ENCODE measurements at regions not wholly inside any gene's neighbourhood (a gene's known extent, or its start where the extent isn't known, plus 50 kb on each side); places are given as distances from the start of the nearest gene placed in this dataset.

GRCh38 chr22:49188091-49188490 is 639.6 kb downstream of the BRD1 start:
- H3K4me1 ChIP-seq: no peaks in the 10 kb centered on the region
- H3K27ac ChIP-seq: no peak overlapping the region
- H3K4me3 ChIP-seq: no peak overlapping the region
- WGBS, 2 donors: 41 to 54% methylated on average over 8 of the region's 8 CpGs
- DNase-seq: no peak
- no peaks in the 10 kb centered on the region for H3K36me3 ChIP-seq
- no peaks in the 10 kb centered on the region for H3K9me3 ChIP-seq
- intact Hi-C loops (cut with DNase I): no loop called here
- peaks cover 0 to 34% (median 0%) of the 10 kb centered on the region in 4 donors for H3K27me3 ChIP-seq
- TF ChIP-seq CTCF (IDR thresholded peaks at IDR 0.05) (no peak), POLR2A (IDR thresholded peaks at IDR 0.05) (no peak)

- H3K4me3 ChIP-seq: no peak overlapping the region
- H3K27ac ChIP-seq: no peak overlapping the region
- H3K9me3 ChIP-seq: no peaks in the 10 kb centered on the region
- no peak for DNase-seq
- TF ChIP-seq POLR2A (IDR thresholded peaks at IDR 0.05): no peak
- no peak for TF ChIP-seq CTCF (IDR thresholded peaks at IDR 0.05)
- no peaks in the 10 kb centered on the region for H3K36me3 ChIP-seq
- 72 to 92% methylated on average over 5 of the region's 12 CpGs for whole genome bisulfite sequencing, 2 donors
- H3K27me3 ChIP-seq: peaks cover 0 to 29% (median 0%) of the 10 kb centered on the region in 4 donors
- H3K4me1 ChIP-seq: no peaks in the 10 kb centered on the region
- intact Hi-C loops (cut with DNase I): no loop called here
These were observed 640.9 kb downstream of the BRD1 start for GRCh38 chr22:49186762-49187161.

- no peak for DNase-seq
- Histone ChIP-seq H3K27ac (no peak overlapping the region), H3K4me3 (no peak overlapping the region), H3K27me3 (peaks cover 0 to 25% (median 0%) of the 10 kb centered on the region in 4 donors), H3K9me3 (no peaks in the 10 kb centered on the region), H3K4me1 (no peaks in the 10 kb centered on the region), H3K36me3 (no peaks in the 10 kb centered on the region)
- WGBS, 2 donors: 100% methylated on average over 1 of the region's 1 CpG
- no peak for TF ChIP-seq CTCF (IDR thresholded peaks at IDR 0.05)
- no peak for TF ChIP-seq POLR2A (IDR thresholded peaks at IDR 0.05)
- intact Hi-C loops (cut with DNase I): no loop called here
These were observed 641.4 kb downstream of the BRD1 start for GRCh38 chr22:49186293-49186692.

- Histone ChIP-seq H3K36me3 (no peaks in the 10 kb centered on the region), H3K4me1 (no peaks in the 10 kb centered on the region), H3K4me3 (no peak overlapping the region), H3K27me3 (peaks cover 0 to 25% (median 0%) of the 10 kb centered on the region in 4 donors), H3K9me3 (no peaks in the 10 kb centered on the region), H3K27ac (no peak overlapping the region)
- TF ChIP-seq POLR2A (IDR thresholded peaks at IDR 0.05) (no peak), CTCF (IDR thresholded peaks at IDR 0.05) (no peak)
- 53 to 70% methylated on average over 4 of the region's 4 CpGs for WGBS, 2 donors
- intact Hi-C loops (cut with DNase I): no loop called here
- DNase-seq: no peak
These were observed 642.2 kb downstream of the BRD1 start for GRCh38 chr22:49185312-49185969.

- no peak overlapping the region for H3K4me3 ChIP-seq
- H3K4me1 ChIP-seq: no peaks in the 10 kb centered on the region
- H3K27me3 ChIP-seq: peaks cover 0 to 25% (median 0%) of the 10 kb centered on the region in 4 donors
- WGBS, 2 donors: 90 to 92% methylated on average over 2 to 12 of the region's 15 CpGs
- no peaks in the 10 kb centered on the region for H3K9me3 ChIP-seq
- H3K27ac ChIP-seq: no peak overlapping the region
- intact Hi-C loops (cut with DNase I): no loop called here
- no peak for DNase-seq
- no peak for TF ChIP-seq POLR2A (IDR thresholded peaks at IDR 0.05)
- no peak for TF ChIP-seq CTCF (IDR thresholded peaks at IDR 0.05)
- no peaks in the 10 kb centered on the region for H3K36me3 ChIP-seq
These were observed 642.9 kb downstream of the BRD1 start for GRCh38 chr22:49184736-49185135.

Measured in esophagus squamous epithelium (tissue), 5 donors.